ENCODE measurements at regions not wholly inside any gene's neighbourhood (a gene's known extent, or its start where the extent isn't known, plus 50 kb on each side); places are given as distances from the start of the nearest gene placed in this dataset.

GRCh38 chr4:16353165-16353564 lies 126.9 kb upstream of the TAPT1 start:
- Histone ChIP-seq H4K20me1 (ENCODE audit: insufficient read depth) (no peaks in the 10 kb centered on the region), H3K9me3 (no peaks in the 10 kb centered on the region), H3K27ac (ENCODE audit: low read depth in 2 of 2, low read length in 1 of 2) (no peak overlapping the region), H2AFZ (ENCODE audit: low read depth) (no peak overlapping the region), H3K9ac (no peak overlapping the region), H3K36me3 (replicated peaks in 1 of 2; ENCODE audit: control insufficient read depth in 1 of 2, insufficient read depth in 2 of 2, low read length in 1 of 2) (no peaks in the 10 kb centered on the region), H3K79me2 (ENCODE audit: insufficient read depth) (no peaks in the 10 kb centered on the region), H3F3A (replicated peaks; ENCODE audit: insufficient read depth) (no peaks in the 10 kb centered on the region), H3K27me3 (ENCODE audit: insufficient read depth) (no peaks in the 10 kb centered on the region), H3K4me1 (ENCODE audit: control insufficient read depth in 1 of 2, insufficient read depth in 2 of 2, low read depth in 1 of 2, low read length in 1 of 2) (no peaks in the 10 kb centered on the region; a peak in 1 of 4 replicates), H3K9me2 (no peaks in the 10 kb centered on the region), H3K4me3 (ENCODE audit: low read depth in 2 of 2, low read length in 1 of 2) (no peak overlapping the region), H3K4me2 (no peak overlapping the region)
- 8% methylated on average over 3 of the region's 5 CpGs for WGBS (ENCODE audit: low lambda C conversion rate)
- no peak for TF ChIP-seq RFX5 (IDR thresholded peaks at IDR 0.05; ENCODE audit: low read length)
- no peak for TF ChIP-seq MAX (IDR thresholded peaks at IDR 0.05; ENCODE audit: low read depth)
- TF ChIP-seq RAD21 (IDR thresholded peaks at IDR 0.05; ENCODE audit: low read length): no peak
- no peak for TF ChIP-seq TEAD4 (IDR thresholded peaks at IDR 0.05; ENCODE audit: borderline replicate concordance, insufficient read depth)
- POLR2A ChIA-PET: no interaction called here
- DNase-seq: no peak
- CTCF ChIA-PET: interaction anchor here (0.6 kb wide), 1 partner anchor 971 kb away, joined by 3 read pairs; no protein-coding TSS in a partner anchor

- POLR2A ChIA-PET: no interaction called here
- no peaks in the 10 kb centered on the region for H3K36me3 ChIP-seq (replicated peaks in 1 of 2; ENCODE audit: control insufficient read depth in 1 of 2, insufficient read depth in 2 of 2, low read length in 1 of 2)
- whole genome bisulfite sequencing (ENCODE audit: low lambda C conversion rate): 18% methylated on average over 8 of the region's 8 CpGs
- CTCF ChIA-PET: no interaction called here
- H3F3A ChIP-seq (replicated peaks; ENCODE audit: insufficient read depth): no peaks in the 10 kb centered on the region
- no peaks in the 10 kb centered on the region for H3K9me3 ChIP-seq
- no peak overlapping the region for H3K27ac ChIP-seq (ENCODE audit: low read depth in 2 of 2, low read length in 1 of 2)
- no peak overlapping the region for H3K4me3 ChIP-seq (ENCODE audit: low read depth in 2 of 2, low read length in 1 of 2)
- H3K9me2 ChIP-seq: no peaks in the 10 kb centered on the region
- H2AFZ ChIP-seq (ENCODE audit: low read depth): no peak overlapping the region
- DNase-seq: peak; percentile 3
- no peaks in the 10 kb centered on the region for H4K20me1 ChIP-seq (ENCODE audit: insufficient read depth)
- H3K4me1 ChIP-seq (ENCODE audit: control insufficient read depth in 1 of 2, insufficient read depth in 2 of 2, low read depth in 1 of 2, low read length in 1 of 2): no peaks in the 10 kb centered on the region; a peak in 1 of 4 replicates
- no peaks in the 10 kb centered on the region for H3K79me2 ChIP-seq (ENCODE audit: insufficient read depth)
- no peak overlapping the region for H3K4me2 ChIP-seq
- H3K9ac ChIP-seq: no peak overlapping the region
- no peak for TF ChIP-seq USF2 (IDR thresholded peaks at IDR 0.05; ENCODE audit: borderline replicate concordance, low read depth, low read length)
- no peak for TF ChIP-seq NRF1 (IDR thresholded peaks at IDR 0.05; ENCODE audit: low read depth, low read length)
- no peak for TF ChIP-seq TAF1 (IDR thresholded peaks at IDR 0.05; ENCODE audit: borderline replicate concordance, low read depth, low read length)
- no peak for TF ChIP-seq ELF1 (IDR thresholded peaks at IDR 0.05)
- no peak for TF ChIP-seq IRF3 (IDR thresholded peaks at IDR 0.05; ENCODE audit: low read depth, low read length)
- no peak for TF ChIP-seq FOSL2 (IDR thresholded peaks at IDR 0.05; ENCODE audit: borderline replicate concordance, low read depth)
- H3K27me3 ChIP-seq (ENCODE audit: insufficient read depth): no peaks in the 10 kb centered on the region
These were observed 124.9 kb upstream of the TAPT1 start for GRCh38 chr4:16351161-16351560.

- CTCF ChIA-PET: no interaction called here
- WGBS (ENCODE audit: low lambda C conversion rate): 7% methylated on average over 1 of the region's 1 CpG
- Histone ChIP-seq H4K20me1 (ENCODE audit: insufficient read depth) (no peaks in the 10 kb centered on the region), H3K36me3 (replicated peaks in 1 of 2; ENCODE audit: control insufficient read depth in 1 of 2, insufficient read depth in 2 of 2, low read length in 1 of 2) (no peaks in the 10 kb centered on the region), H3K27me3 (ENCODE audit: insufficient read depth) (no peaks in the 10 kb centered on the region), H3K4me1 (ENCODE audit: control insufficient read depth in 1 of 2, insufficient read depth in 2 of 2, low read depth in 1 of 2, low read length in 1 of 2) (no peaks in the 10 kb centered on the region), H3F3A (replicated peaks; ENCODE audit: insufficient read depth) (no peaks in the 10 kb centered on the region), H3K27ac (ENCODE audit: low read depth in 2 of 2, low read length in 1 of 2) (no peak overlapping the region), H3K9me2 (no peaks in the 10 kb centered on the region), H3K4me2 (no peak overlapping the region), H3K9me3 (no peaks in the 10 kb centered on the region), H3K79me2 (ENCODE audit: insufficient read depth) (no peaks in the 10 kb centered on the region), H3K4me3 (ENCODE audit: low read depth in 2 of 2, low read length in 1 of 2) (no peak overlapping the region), H3K9ac (no peak overlapping the region), H2AFZ (ENCODE audit: low read depth) (no peak overlapping the region)
- POLR2A ChIA-PET: no interaction called here
- TF ChIP-seq RCOR1 (IDR thresholded peaks at IDR 0.05; ENCODE audit: low read length): no peak
- TF ChIP-seq MXI1 (IDR thresholded peaks at IDR 0.05; ENCODE audit: low read depth, low read length): no peak
- TF ChIP-seq EP300 (IDR thresholded peaks at IDR 0.05; ENCODE audit: borderline replicate concordance in 1 of 2, low read depth in 1 of 2, low read length in 1 of 2): no peak
- no peak for TF ChIP-seq ZBTB33 (IDR thresholded peaks at IDR 0.05; ENCODE audit: borderline replicate concordance, low read depth)
- no peak for TF ChIP-seq RAD21 (IDR thresholded peaks at IDR 0.05; ENCODE audit: low read length)
- TF ChIP-seq POLR2AphosphoS5 (IDR thresholded peaks at IDR 0.05; ENCODE audit: low read depth, low read length): no peak
- no peak for TF ChIP-seq EZH2phosphoT487 (IDR thresholded peaks at IDR 0.05; ENCODE audit: borderline replicate concordance, low read depth)
- no peak for TF ChIP-seq TAF1 (IDR thresholded peaks at IDR 0.05; ENCODE audit: borderline replicate concordance, low read depth, low read length)
- TF ChIP-seq NRF1 (IDR thresholded peaks at IDR 0.05; ENCODE audit: low read depth, low read length): no peak
- no peak for TF ChIP-seq FOXM1 (IDR thresholded peaks at IDR 0.05; ENCODE audit: low read depth)
- TF ChIP-seq RXRA (IDR thresholded peaks at IDR 0.05; ENCODE audit: borderline replicate concordance, low read depth): no peak
- DNase-seq: no peak
These were observed 118.6 kb upstream of the TAPT1 start for GRCh38 chr4:16344853-16345252.

Measured in SK-N-SH (cell line).